SJCRH30 (cell line): ENCODE measurements at regions not wholly inside any gene's neighbourhood (a gene's known extent, or its start where the extent isn't known, plus 50 kb on each side); places are given as distances from the start of the nearest gene placed in this dataset.

Experiments used
- DNase-seq, 2 experiments: peaks; one replicate each; pipeline ENCODE4 v3.0.0-alpha.2; 2015 to 2020
- H3K27ac ChIP-seq: fragments of 250-450 bp; sonication (Bioruptor Pico); 2 replicates; pipeline ENCODE4 v1.5.1; 2020; ENCODE audit warnings: mild to moderate bottlenecking, moderate library complexity
- H3K27me3 ChIP-seq: fragments of 250-450 bp; sonication (Bioruptor Pico); 2 replicates; pipeline ENCODE4 v1.5.1; 2020; ENCODE audit warnings: mild to moderate bottlenecking, moderate library complexity
- H3K36me3 ChIP-seq: fragments of 250-450 bp; sonication (Bioruptor Pico); 2 replicates; pipeline ENCODE4 v1.5.1; 2020; ENCODE audit warnings: mild to moderate bottlenecking, moderate library complexity
- H3K4me1 ChIP-seq: fragments of 250-450 bp; sonication (Bioruptor Pico); 2 replicates; pipeline ENCODE4 v1.5.1; 2020; ENCODE audit warnings: mild to moderate bottlenecking, moderate library complexity
- H3K4me3 ChIP-seq: fragments of 250-450 bp; sonication (Bioruptor Pico); 2 replicates; pipeline ENCODE4 v1.5.1; 2020; ENCODE audit warnings: mild to moderate bottlenecking, moderate library complexity
- H3K9me3 ChIP-seq: fragments of 250-450 bp; sonication (Bioruptor Pico); replicated peaks from 2 replicates; pipeline ENCODE4 v1.5.1; 2020; ENCODE audit warnings: mild to moderate bottlenecking, moderate library complexity

- Histone ChIP-seq H3K9me3 (no peaks in the 10 kb centered on the region), H3K4me3 (no peak overlapping the region), H3K27ac (no peak overlapping the region), H3K4me1 (no peaks in the 10 kb centered on the region), H3K27me3 (0 out of 2 replicates have a peak, but pooled peaks cover 6% of the 10 kb centered on the region), H3K36me3 (no peaks in the 10 kb centered on the region)
- no peak for DNase-seq
These were observed 209.1 kb downstream of the SREK1 start for GRCh38 chr5:66353186-66353585.

GRCh38 chr5:66354422-66354821 is 210.3 kb downstream of the SREK1 start:
- no peak overlapping the region for H3K4me3 ChIP-seq
- no peak overlapping the region for H3K27ac ChIP-seq
- no peaks in the 10 kb centered on the region for H3K4me1 ChIP-seq
- H3K9me3 ChIP-seq: no peaks in the 10 kb centered on the region
- no peaks in the 10 kb centered on the region for H3K36me3 ChIP-seq
- DNase-seq: no peak
- H3K27me3 ChIP-seq: 0 out of 2 replicates have a peak, but pooled peaks cover 6% of the 10 kb centered on the region

- no peak for DNase-seq
- 0 out of 2 replicates have a peak, but pooled peaks cover 4% of the 10 kb centered on the region for H3K27me3 ChIP-seq
- H3K4me3 ChIP-seq: no peak overlapping the region
- H3K4me1 ChIP-seq: no peaks in the 10 kb centered on the region
- H3K27ac ChIP-seq: no peak overlapping the region
- no peaks in the 10 kb centered on the region for H3K36me3 ChIP-seq
- no peaks in the 10 kb centered on the region for H3K9me3 ChIP-seq
These were observed 212.0 kb downstream of the SREK1 start for GRCh38 chr5:66356011-66356565.

- no peak for DNase-seq
- H3K4me1 ChIP-seq: no peaks in the 10 kb centered on the region
- no peak overlapping the region for H3K4me3 ChIP-seq
- H3K27me3 ChIP-seq: peaks cover 6% of the 10 kb centered on the region; the same call in 1 of the 2 replicates
- no peaks in the 10 kb centered on the region for H3K36me3 ChIP-seq
- no peaks in the 10 kb centered on the region for H3K9me3 ChIP-seq
- H3K27ac ChIP-seq: no peak overlapping the region
These were observed 214.6 kb downstream of the SREK1 start for GRCh38 chr5:66358741-66359140.

GRCh38 chr5:66361070-66361469 is 217.0 kb downstream of the SREK1 start:
- H3K9me3 ChIP-seq: no peaks in the 10 kb centered on the region
- no peaks in the 10 kb centered on the region for H3K36me3 ChIP-seq
- H3K4me3 ChIP-seq: no peak overlapping the region
- peaks cover 6% of the 10 kb centered on the region; the same call in 1 of the 2 replicates for H3K27me3 ChIP-seq
- no peak for DNase-seq
- no peak overlapping the region for H3K27ac ChIP-seq
- H3K4me1 ChIP-seq: no peaks in the 10 kb centered on the region

- Histone ChIP-seq H3K36me3 (no peaks in the 10 kb centered on the region), H3K27ac (no peak overlapping the region), H3K9me3 (no peaks in the 10 kb centered on the region), H3K27me3 (peaks cover 6% of the 10 kb centered on the region; the same call in 1 of the 2 replicates), H3K4me1 (no peaks in the 10 kb centered on the region), H3K4me3 (no peak overlapping the region)
- no peak for DNase-seq
These were observed 217.9 kb downstream of the SREK1 start for GRCh38 chr5:66362046-66362445.

- Histone ChIP-seq H3K27me3 (peaks cover 6% of the 10 kb centered on the region; the same call in 1 of the 2 replicates), H3K27ac (no peak overlapping the region), H3K4me1 (no peaks in the 10 kb centered on the region), H3K9me3 (no peaks in the 10 kb centered on the region), H3K36me3 (no peaks in the 10 kb centered on the region), H3K4me3 (no peak overlapping the region)
- DNase-seq: no peak
These were observed 218.6 kb downstream of the SREK1 start for GRCh38 chr5:66362687-66363086.

- Histone ChIP-seq H3K27me3 (peaks cover 6% of the 10 kb centered on the region; the same call in 1 of the 2 replicates), H3K4me1 (no peaks in the 10 kb centered on the region), H3K36me3 (no peaks in the 10 kb centered on the region), H3K9me3 (no peaks in the 10 kb centered on the region), H3K27ac (no peak overlapping the region), H3K4me3 (no peak overlapping the region)
- no peak for DNase-seq
These were observed 219.0 kb downstream of the SREK1 start for GRCh38 chr5:66363097-66363496.

- Histone ChIP-seq H3K9me3 (no peaks in the 10 kb centered on the region), H3K27me3 (peaks cover 6% of the 10 kb centered on the region; the same call in 1 of the 2 replicates), H3K36me3 (no peaks in the 10 kb centered on the region), H3K4me3 (no peak overlapping the region), H3K27ac (no peak overlapping the region), H3K4me1 (no peaks in the 10 kb centered on the region)
- DNase-seq: no peak
These were observed 220.1 kb downstream of the SREK1 start for GRCh38 chr5:66364186-66364585.

GRCh38 chr5:66365981-66366380 is 221.9 kb downstream of the SREK1 start:
- H3K9me3 ChIP-seq: no peaks in the 10 kb centered on the region
- H3K4me1 ChIP-seq: no peaks in the 10 kb centered on the region
- H3K4me3 ChIP-seq: no peak overlapping the region
- DNase-seq: no peak
- H3K27me3 ChIP-seq: peaks cover 6% of the 10 kb centered on the region; the same call in 1 of the 2 replicates
- H3K27ac ChIP-seq: no peak overlapping the region
- H3K36me3 ChIP-seq: no peaks in the 10 kb centered on the region

GRCh38 chr5:66367814-66368541 is 223.9 kb downstream of the SREK1 start:
- Histone ChIP-seq H3K9me3 (no peaks in the 10 kb centered on the region), H3K4me3 (no peak overlapping the region), H3K36me3 (no peaks in the 10 kb centered on the region), H3K4me1 (no peaks in the 10 kb centered on the region), H3K27me3 (peaks cover 5% of the 10 kb centered on the region; the same call in 1 of the 2 replicates), H3K27ac (no peak overlapping the region)
- DNase-seq: no peak

GRCh38 chr5:66368811-66369210 is 224.7 kb downstream of the SREK1 start:
- Histone ChIP-seq H3K27me3 (no peaks in the 10 kb centered on the region; the same call in 1 of the 2 replicates), H3K36me3 (no peaks in the 10 kb centered on the region), H3K27ac (no peak overlapping the region), H3K9me3 (no peaks in the 10 kb centered on the region), H3K4me3 (no peak overlapping the region), H3K4me1 (no peaks in the 10 kb centered on the region)
- no peak for DNase-seq

GRCh38 chr5:66377747-66378146 is 218.4 kb upstream of the MAST4 start:
- Histone ChIP-seq H3K36me3 (no peaks in the 10 kb centered on the region), H3K4me3 (no peak overlapping the region), H3K9me3 (0 out of 2 replicates have a peak, but pooled peaks cover 3% of the 10 kb centered on the region), H3K27ac (no peak overlapping the region), H3K4me1 (no peaks in the 10 kb centered on the region), H3K27me3 (no peaks in the 10 kb centered on the region)
- no peak for DNase-seq

GRCh38 chr5:66378407-66378806 is 217.8 kb upstream of the MAST4 start:
- 0 out of 2 replicates have a peak, but pooled peaks cover 3% of the 10 kb centered on the region for H3K9me3 ChIP-seq
- H3K27ac ChIP-seq: no peak overlapping the region
- no peaks in the 10 kb centered on the region for H3K27me3 ChIP-seq
- H3K36me3 ChIP-seq: no peaks in the 10 kb centered on the region
- no peaks in the 10 kb centered on the region for H3K4me1 ChIP-seq
- H3K4me3 ChIP-seq: no peak overlapping the region
- no peak for DNase-seq

- H3K4me3 ChIP-seq: no peak overlapping the region
- no peak for DNase-seq
- no peaks in the 10 kb centered on the region for H3K4me1 ChIP-seq
- no peaks in the 10 kb centered on the region for H3K36me3 ChIP-seq
- H3K27ac ChIP-seq: no peak overlapping the region
- 0 out of 2 replicates have a peak, but pooled peaks cover 3% of the 10 kb centered on the region for H3K9me3 ChIP-seq
- no peaks in the 10 kb centered on the region for H3K27me3 ChIP-seq
These were observed 214.0 kb upstream of the MAST4 start for GRCh38 chr5:66382152-66382551.
